Glomerular visceral epithelial cell (primary cell): ENCODE measurements at regions not wholly inside any gene's neighbourhood (a gene's known extent, or its start where the extent isn't known, plus 50 kb on each side); places are given as distances from the start of the nearest gene placed in this dataset.

ENCODE experiments used
- DNase-seq: peaks from one replicate; pipeline ENCODE4 v3.0.0-alpha.2; 2016; ENCODE audit errors: extremely low spot score

- DNase-seq = no peak
Measured at GRCh38 chr20:43244647-43245046, 54.9 kb upstream of the PTPRT start.

GRCh38 chr20:43243672-43244269 lies 54.1 kb upstream of the PTPRT start:
- no peak for DNase-seq

- no peak for DNase-seq
Measured at GRCh38 chr20:43241057-43241702, 51.5 kb upstream of the PTPRT start.
